ENCODE measurements at regions not wholly inside any gene's neighbourhood (a gene's known extent, or its start where the extent isn't known, plus 50 kb on each side); places are given as distances from the start of the nearest gene placed in this dataset.

- intact Hi-C loops (cut with DNase I) = no loop called here
- Histone ChIP-seq H3K36me3 (no peaks in the 10 kb centered on the region), H3K4me3 (no peak overlapping the region), H3K4me1 (no peaks in the 10 kb centered on the region), H3K9me3 (no peaks in the 10 kb centered on the region), H3K27ac (no peak overlapping the region), H3K27me3 (no peaks in the 10 kb centered on the region)
- DNase-seq (no peak), ATAC-seq (no peak)
- no peak for TF ChIP-seq POLR2A (IDR thresholded peaks at IDR 0.05)
- no peak for TF ChIP-seq CTCF (IDR thresholded peaks at IDR 0.05)
- 93% methylated on average over 1 of the region's 1 CpG for WGBS (ENCODE audit: insufficient coverage, low coverage, low lambda C conversion rate, missing lambda C conversion rate)
Measured at GRCh38 chr4:186855111-186855510, 131.5 kb upstream of the FAT1 start.

- no peak for TF ChIP-seq POLR2A (IDR thresholded peaks at IDR 0.05)
- no peak for TF ChIP-seq CTCF (IDR thresholded peaks at IDR 0.05)
- Histone ChIP-seq H3K36me3 (no peaks in the 10 kb centered on the region), H3K27me3 (no peaks in the 10 kb centered on the region), H3K4me1 (no peaks in the 10 kb centered on the region), H3K27ac (no peak overlapping the region), H3K4me3 (no peak overlapping the region), H3K9me3 (no peaks in the 10 kb centered on the region)
- intact Hi-C loops (cut with DNase I) = no loop called here
- ATAC-seq (no peak), DNase-seq (no peak)
Measured at GRCh38 chr4:186857793-186858192, 134.1 kb upstream of the FAT1 start.

- no peak overlapping the region for H3K27ac ChIP-seq
- H3K4me1 ChIP-seq = no peaks in the 10 kb centered on the region
- no peaks in the 10 kb centered on the region for H3K9me3 ChIP-seq
- WGBS (ENCODE audit: insufficient coverage, low coverage, low lambda C conversion rate, missing lambda C conversion rate) = 48% methylated on average over 1 of the region's 1 CpG
- no peak overlapping the region for H3K4me3 ChIP-seq
- ATAC-seq (no peak), DNase-seq (no peak)
- no peaks in the 10 kb centered on the region for H3K27me3 ChIP-seq
- H3K36me3 ChIP-seq = no peaks in the 10 kb centered on the region
- intact Hi-C loops (cut with DNase I) = no loop called here
- TF ChIP-seq POLR2A (IDR thresholded peaks at IDR 0.05) (no peak), CTCF (IDR thresholded peaks at IDR 0.05) (no peak)
Measured at GRCh38 chr4:186858355-186858754, 134.7 kb upstream of the FAT1 start.

- WGBS (ENCODE audit: insufficient coverage, low coverage, low lambda C conversion rate, missing lambda C conversion rate) = no CpG with 5 or more reads among the region's 1 CpG
- intact Hi-C loops (cut with DNase I) = no loop called here
- H3K27ac ChIP-seq = no peak overlapping the region
- H3K36me3 ChIP-seq = no peaks in the 10 kb centered on the region
- no peak for TF ChIP-seq CTCF (IDR thresholded peaks at IDR 0.05)
- TF ChIP-seq POLR2A (IDR thresholded peaks at IDR 0.05) = no peak
- H3K4me3 ChIP-seq = no peak overlapping the region
- no peaks in the 10 kb centered on the region for H3K9me3 ChIP-seq
- DNase-seq = no peak
- no peaks in the 10 kb centered on the region for H3K27me3 ChIP-seq
- ATAC-seq = no peak
- no peaks in the 10 kb centered on the region for H3K4me1 ChIP-seq
Measured at GRCh38 chr4:186859420-186859819, 135.8 kb upstream of the FAT1 start.

GRCh38 chr4:186861317-186861716 is 137.7 kb upstream of the FAT1 start:
- ATAC-seq = no peak
- no peaks in the 10 kb centered on the region for H3K9me3 ChIP-seq
- H3K27ac ChIP-seq = no peak overlapping the region
- TF ChIP-seq CTCF (IDR thresholded peaks at IDR 0.05) = no peak
- no peak for TF ChIP-seq POLR2A (IDR thresholded peaks at IDR 0.05)
- no peaks in the 10 kb centered on the region for H3K4me1 ChIP-seq
- no peak for DNase-seq
- H3K4me3 ChIP-seq = no peak overlapping the region
- H3K36me3 ChIP-seq = no peaks in the 10 kb centered on the region
- intact Hi-C loops (cut with DNase I) = no loop called here
- H3K27me3 ChIP-seq = no peaks in the 10 kb centered on the region
